Retinal pigment epithelial cell (primary cell): ENCODE measurements at regions not wholly inside any gene's neighbourhood (a gene's known extent, or its start where the extent isn't known, plus 50 kb on each side); places are given as distances from the start of the nearest gene placed in this dataset.

ENCODE experiments used
- DNase-seq: peaks from one replicate; pipeline ENCODE4 v3.0.0-alpha.2; 2010; ENCODE audit warnings: low read depth
- H3K4me3 ChIP-seq: 2 replicates; pipeline ENCODE4 v1.5.1; 2011; ENCODE audit warnings: mild to moderate bottlenecking, low read length, control low read depth, moderate library complexity
- TF ChIP-seq, protein P1 (sequence below): conservative IDR thresholded peaks from 2 replicates; pipeline ENCODE4 v1.5.1; 2011; ENCODE audit warnings: low read depth, low read length, control low read depth, inconsistent platforms

DNA sequence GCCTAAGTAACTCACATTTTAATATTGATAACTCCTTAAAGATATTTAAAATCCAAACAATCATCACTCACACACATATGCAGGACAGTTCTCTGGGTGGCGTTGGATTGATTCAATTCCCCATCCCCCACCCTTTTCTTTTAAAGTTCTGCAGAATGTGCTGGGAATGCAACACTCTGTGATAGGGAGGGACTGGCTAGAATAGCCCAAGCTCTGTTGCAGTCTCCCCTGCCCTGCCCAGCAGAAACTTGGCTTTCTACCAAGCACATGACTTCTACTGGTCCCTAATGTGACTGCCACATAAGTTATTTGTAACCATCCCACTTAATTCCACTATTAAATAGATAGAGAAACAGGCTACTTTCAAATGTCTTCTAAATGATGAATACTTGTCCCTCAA, 55.2 kb downstream of the TWIST1 start:
- no peak overlapping the region for H3K4me3 ChIP-seq
- TF ChIP-seq, protein P1, sequence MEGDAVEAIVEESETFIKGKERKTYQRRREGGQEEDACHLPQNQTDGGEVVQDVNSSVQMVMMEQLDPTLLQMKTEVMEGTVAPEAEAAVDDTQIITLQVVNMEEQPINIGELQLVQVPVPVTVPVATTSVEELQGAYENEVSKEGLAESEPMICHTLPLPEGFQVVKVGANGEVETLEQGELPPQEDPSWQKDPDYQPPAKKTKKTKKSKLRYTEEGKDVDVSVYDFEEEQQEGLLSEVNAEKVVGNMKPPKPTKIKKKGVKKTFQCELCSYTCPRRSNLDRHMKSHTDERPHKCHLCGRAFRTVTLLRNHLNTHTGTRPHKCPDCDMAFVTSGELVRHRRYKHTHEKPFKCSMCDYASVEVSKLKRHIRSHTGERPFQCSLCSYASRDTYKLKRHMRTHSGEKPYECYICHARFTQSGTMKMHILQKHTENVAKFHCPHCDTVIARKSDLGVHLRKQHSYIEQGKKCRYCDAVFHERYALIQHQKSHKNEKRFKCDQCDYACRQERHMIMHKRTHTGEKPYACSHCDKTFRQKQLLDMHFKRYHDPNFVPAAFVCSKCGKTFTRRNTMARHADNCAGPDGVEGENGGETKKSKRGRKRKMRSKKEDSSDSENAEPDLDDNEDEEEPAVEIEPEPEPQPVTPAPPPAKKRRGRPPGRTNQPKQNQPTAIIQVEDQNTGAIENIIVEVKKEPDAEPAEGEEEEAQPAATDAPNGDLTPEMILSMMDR = no peak
- DNase-seq = no peak

DNA sequence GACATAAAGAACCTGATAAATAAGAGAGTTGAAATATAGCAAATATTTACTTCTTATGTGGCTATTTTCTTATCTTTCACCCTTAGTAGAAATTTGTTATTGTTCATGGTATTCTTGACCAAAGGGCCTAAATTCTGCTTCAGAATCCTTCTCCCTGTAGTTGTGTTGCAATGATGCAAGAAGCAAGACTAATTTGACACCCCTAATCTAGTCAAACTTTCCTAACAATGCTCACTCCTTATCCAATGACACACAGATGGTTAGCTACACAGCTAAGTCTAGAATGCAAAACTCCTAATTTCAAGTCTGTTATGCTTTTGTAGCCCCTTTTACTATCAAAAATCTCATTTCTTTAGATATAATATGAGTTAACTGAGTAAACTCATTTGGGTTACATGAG, 56.1 kb downstream of the TWIST1 start:
- H3K4me3 ChIP-seq = no peak overlapping the region
- TF ChIP-seq, protein P1 = no peak

DNA sequence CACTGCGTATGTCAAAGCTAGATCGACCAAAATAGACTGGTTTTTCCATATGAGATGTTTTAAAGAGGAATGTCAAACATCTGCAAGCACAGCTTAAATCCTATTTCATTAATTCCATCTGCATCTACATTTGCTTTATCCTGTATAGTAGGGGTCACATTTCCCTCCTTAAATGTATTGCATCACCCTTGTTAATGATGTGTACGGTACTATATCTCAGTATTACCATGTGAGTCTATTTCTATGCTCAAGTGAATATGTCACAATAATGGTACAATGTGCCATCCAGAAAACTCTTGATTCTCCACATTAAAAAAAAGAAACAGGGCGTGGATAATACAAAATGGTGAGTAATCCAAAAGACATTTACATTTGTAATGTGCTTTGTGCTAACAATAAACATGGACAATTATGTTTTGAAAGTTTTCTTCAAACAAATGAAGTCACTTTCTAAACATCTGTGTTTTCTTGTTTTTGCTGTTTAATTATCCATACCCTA, 56.6 kb downstream of the TWIST1 start:
- H3K4me3 ChIP-seq = no peak overlapping the region
- TF ChIP-seq, protein P1 = no peak
- peak; percentile 52 for DNase-seq

More for the DNA sequence above, 56.1 kb downstream of the TWIST1 start:
- no peak for DNase-seq

DNA sequence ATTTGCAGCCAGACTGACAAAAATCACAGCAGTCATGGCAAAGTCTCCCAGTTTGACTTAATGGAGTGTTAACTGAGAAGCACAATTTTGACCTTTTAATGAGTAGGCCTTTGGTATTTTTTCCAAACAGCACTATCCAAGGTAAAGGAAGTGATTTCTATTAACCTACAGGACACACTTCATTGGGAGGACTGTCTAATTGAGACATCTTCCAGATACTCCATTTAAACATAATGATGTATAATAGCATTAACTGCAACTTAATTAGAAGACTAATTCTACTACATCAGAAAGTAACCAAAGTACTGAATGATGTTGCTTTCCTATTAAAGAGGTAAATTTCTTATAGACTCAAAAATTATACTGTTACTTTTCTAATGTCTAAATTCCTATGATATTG, 61.1 kb downstream of the TWIST1 start:
- TF ChIP-seq, protein P1 = no peak
- DNase-seq = no peak

More for the DNA sequence above, 61.1 kb downstream of the TWIST1 start:
- H3K4me3 ChIP-seq = no peak overlapping the region
